DND-41 (cell line): ENCODE measurements at regions not wholly inside any gene's neighbourhood (a gene's known extent, or its start where the extent isn't known, plus 50 kb on each side); places are given as distances from the start of the nearest gene placed in this dataset.

Experiments used
- ATAC-seq: fragments of 200-7000 bp; cut with Tn5 transposase; 3 replicates; pipeline ENCODE4 v1.9.1; 2021; ENCODE audit warnings: low read depth; ENCODE audit not compliant: insufficient read depth
- DNase-seq: peaks from one replicate; pipeline ENCODE4 v3.0.0-alpha.2; 2020
- H2AFZ ChIP-seq: 2 replicates; pipeline ENCODE4 v1.6.0; 2012; ENCODE audit warnings: low read depth, low read length
- H3K27ac ChIP-seq: 2 replicates; pipeline ENCODE4 v1.5.1; 2012; ENCODE audit warnings: low read length, inconsistent platforms
- H3K27me3 ChIP-seq: fragments of 200-600 bp; sonication (generic); 2 replicates; pipeline ENCODE4 v1.6.0; 2012; ENCODE audit warnings: low read length, mild to moderate bottlenecking, inconsistent platforms; ENCODE audit not compliant: insufficient read depth, poor library complexity
- H3K36me3 ChIP-seq: 2 replicates; pipeline ENCODE4 v1.5.1; 2012; ENCODE audit warnings: low read length, inconsistent platforms; ENCODE audit not compliant: insufficient read depth
- H3K4me1 ChIP-seq: 2 replicates; pipeline ENCODE4 v1.5.1; 2012; ENCODE audit warnings: mild to moderate bottlenecking, low read length; ENCODE audit not compliant: insufficient read depth
- H3K4me2 ChIP-seq: 2 replicates; pipeline ENCODE4 v1.6.0; 2012; ENCODE audit warnings: mild to moderate bottlenecking, moderate library complexity, low read length, inconsistent platforms; ENCODE audit not compliant: insufficient read depth
- H3K4me3 ChIP-seq, 2 experiments: fragments of 200-600 bp in 1 of 2; shearing (Covaris generic) in 1 of 2; 2 replicates each; pipeline ENCODE4 v1.5.1; 2012 to 2016; ENCODE audit warnings: inconsistent platforms in 2 of 2, low read length in 2 of 2, mild to moderate bottlenecking in 2 of 2, low read depth in 1 of 2, moderate library complexity in 1 of 2
- H3K79me2 ChIP-seq: 2 replicates; pipeline ENCODE4 v1.6.0; 2012; ENCODE audit warnings: low read length, inconsistent platforms; ENCODE audit not compliant: insufficient read depth
- H3K9ac ChIP-seq: 2 replicates; pipeline ENCODE4 v1.6.0; 2012; ENCODE audit warnings: low read depth, mild to moderate bottlenecking, inconsistent platforms, low read length, moderate library complexity
- H3K9me3 ChIP-seq: 2 replicates; pipeline ENCODE4 v1.5.1; 2012; ENCODE audit warnings: low read length, moderate library complexity, mild to moderate bottlenecking, inconsistent platforms; ENCODE audit not compliant: insufficient read depth, severe bottlenecking
- H4K20me1 ChIP-seq: 2 replicates; pipeline ENCODE4 v1.6.0; 2012; ENCODE audit warnings: low read length; ENCODE audit not compliant: insufficient read depth
- EZH2 ChIP-seq: IDR thresholded peaks from 3 replicates; pipeline ENCODE4 v1.6.1; 2012; ENCODE audit warnings: borderline replicate concordance, low read depth, mild to moderate bottlenecking, moderate library complexity, low read length, inconsistent platforms; ENCODE audit not compliant: severe bottlenecking
- TF ChIP-seq, protein P1 (sequence below): IDR thresholded peaks from 2 replicates; pipeline ENCODE4 v1.5.1; 2012; ENCODE audit warnings: borderline replicate concordance, low read length, moderate library complexity, mild to moderate bottlenecking; ENCODE audit not compliant: poor library complexity, severe bottlenecking; ENCODE audit errors: extremely low read depth

DNA sequence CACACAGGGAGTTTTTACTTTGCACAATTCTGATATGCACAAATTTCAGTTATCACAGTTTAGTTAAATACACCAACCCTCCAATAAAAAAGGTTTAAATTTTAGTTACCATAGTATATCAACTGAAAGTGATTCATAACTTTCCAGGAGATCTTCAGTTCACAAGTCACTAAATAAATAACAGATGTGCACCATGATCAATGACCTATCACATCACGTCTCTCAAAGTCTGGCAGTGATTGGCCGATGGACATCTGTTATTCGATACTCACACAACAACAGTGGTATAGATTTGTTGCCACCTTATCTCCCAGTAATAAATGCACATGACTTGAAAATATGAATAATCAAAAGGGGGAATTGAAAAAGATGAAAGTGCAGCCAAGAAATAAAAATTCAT, 66.8 kb upstream of the PTCHD4 start:
- Histone ChIP-seq H3K4me2 (no peak overlapping the region), H3K36me3 (no peaks in the 10 kb centered on the region), H3K79me2 (no peaks in the 10 kb centered on the region), H3K9ac (no peak overlapping the region), H2AFZ (no peak overlapping the region), H3K4me1 (no peaks in the 10 kb centered on the region), H3K4me3 (no peak overlapping the region), H4K20me1 (no peaks in the 10 kb centered on the region), H3K9me3 (no peaks in the 10 kb centered on the region), H3K27me3 (no peaks in the 10 kb centered on the region), H3K27ac (no peak overlapping the region)
- DNase-seq (no peak), ATAC-seq (no peak)
- no peak for TF ChIP-seq EZH2
- TF ChIP-seq, protein P1, sequence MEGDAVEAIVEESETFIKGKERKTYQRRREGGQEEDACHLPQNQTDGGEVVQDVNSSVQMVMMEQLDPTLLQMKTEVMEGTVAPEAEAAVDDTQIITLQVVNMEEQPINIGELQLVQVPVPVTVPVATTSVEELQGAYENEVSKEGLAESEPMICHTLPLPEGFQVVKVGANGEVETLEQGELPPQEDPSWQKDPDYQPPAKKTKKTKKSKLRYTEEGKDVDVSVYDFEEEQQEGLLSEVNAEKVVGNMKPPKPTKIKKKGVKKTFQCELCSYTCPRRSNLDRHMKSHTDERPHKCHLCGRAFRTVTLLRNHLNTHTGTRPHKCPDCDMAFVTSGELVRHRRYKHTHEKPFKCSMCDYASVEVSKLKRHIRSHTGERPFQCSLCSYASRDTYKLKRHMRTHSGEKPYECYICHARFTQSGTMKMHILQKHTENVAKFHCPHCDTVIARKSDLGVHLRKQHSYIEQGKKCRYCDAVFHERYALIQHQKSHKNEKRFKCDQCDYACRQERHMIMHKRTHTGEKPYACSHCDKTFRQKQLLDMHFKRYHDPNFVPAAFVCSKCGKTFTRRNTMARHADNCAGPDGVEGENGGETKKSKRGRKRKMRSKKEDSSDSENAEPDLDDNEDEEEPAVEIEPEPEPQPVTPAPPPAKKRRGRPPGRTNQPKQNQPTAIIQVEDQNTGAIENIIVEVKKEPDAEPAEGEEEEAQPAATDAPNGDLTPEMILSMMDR: no peak

DNA sequence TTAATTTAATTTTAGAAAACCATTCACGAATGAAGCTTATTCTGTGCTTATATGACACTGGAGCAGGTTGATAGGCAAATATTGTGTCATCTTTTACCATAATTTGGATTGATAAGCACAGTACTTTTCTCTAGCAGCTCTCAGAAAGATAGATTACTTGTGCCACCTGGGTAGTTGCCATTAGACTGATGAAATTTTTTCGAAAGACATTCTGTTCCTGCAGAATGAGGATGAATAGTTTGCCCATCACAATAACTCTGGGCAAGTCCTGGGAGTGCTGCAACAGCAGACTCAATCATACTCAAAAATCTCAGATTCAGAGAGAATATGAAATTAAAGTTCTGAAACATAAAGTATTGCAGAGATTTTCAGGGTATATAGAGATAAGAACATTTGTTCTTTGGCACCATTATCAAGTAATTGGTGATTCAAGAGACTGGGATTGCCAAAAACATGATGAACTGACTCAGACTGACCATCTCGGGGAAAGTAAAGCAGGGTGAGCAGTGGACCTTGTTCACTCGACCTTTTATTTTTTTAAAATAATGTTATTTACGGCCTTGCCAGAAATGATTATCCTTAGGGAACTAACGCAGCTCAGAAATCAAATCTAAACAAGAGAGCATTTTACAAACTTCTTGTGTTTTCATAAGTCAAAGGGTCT, 65.8 kb upstream of the PTCHD4 start:
- H3K79me2 ChIP-seq: no peaks in the 10 kb centered on the region
- ATAC-seq: no peak

DNA sequence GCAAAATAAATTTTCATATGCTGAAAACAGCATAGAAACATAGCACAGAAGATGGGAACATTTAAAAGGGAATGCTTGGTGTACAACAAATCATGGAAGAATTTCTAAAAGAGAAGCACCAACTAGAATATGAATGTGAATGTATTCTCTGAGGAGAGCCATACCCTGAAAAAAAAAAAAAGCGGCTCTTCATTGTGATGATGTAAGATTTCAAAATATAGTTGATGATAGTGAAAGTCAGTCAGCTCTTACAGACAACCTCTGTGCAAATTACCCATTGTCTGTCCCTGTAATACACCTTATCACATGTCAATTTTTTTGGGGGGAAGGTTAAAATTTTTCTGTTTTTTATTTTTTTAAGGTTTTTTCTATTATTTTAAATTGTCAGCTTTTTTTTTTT, 58.6 kb upstream of the PTCHD4 start:
- ATAC-seq (no peak), DNase-seq (no peak)
- no peak overlapping the region for H3K4me2 ChIP-seq
- H3K27me3 ChIP-seq: no peaks in the 10 kb centered on the region
- no peaks in the 10 kb centered on the region for H4K20me1 ChIP-seq
- no peak overlapping the region for H2AFZ ChIP-seq
- TF ChIP-seq, protein P1: no peak
- no peak for TF ChIP-seq EZH2
- H3K4me1 ChIP-seq: no peaks in the 10 kb centered on the region
- no peaks in the 10 kb centered on the region for H3K9me3 ChIP-seq
- no peaks in the 10 kb centered on the region for H3K79me2 ChIP-seq
- no peaks in the 10 kb centered on the region for H3K36me3 ChIP-seq
- no peak overlapping the region for H3K9ac ChIP-seq
- no peak overlapping the region for H3K4me3 ChIP-seq
- no peak overlapping the region for H3K27ac ChIP-seq

More for the DNA sequence above, 65.8 kb upstream of the PTCHD4 start:
- no peak for DNase-seq
- Histone ChIP-seq H3K27ac (no peak overlapping the region), H3K4me2 (no peak overlapping the region), H2AFZ (no peak overlapping the region), H3K36me3 (no peaks in the 10 kb centered on the region), H4K20me1 (no peaks in the 10 kb centered on the region), H3K4me1 (no peaks in the 10 kb centered on the region), H3K4me3 (no peak overlapping the region), H3K9me3 (no peaks in the 10 kb centered on the region), H3K9ac (no peak overlapping the region), H3K27me3 (no peaks in the 10 kb centered on the region)
- TF ChIP-seq, protein P1: no peak
- TF ChIP-seq EZH2: no peak
